ENCODE measurements at regions not wholly inside any gene's neighbourhood (a gene's known extent, or its start where the extent isn't known, plus 50 kb on each side); places are given as distances from the start of the nearest gene placed in this dataset.

GRCh38 chr1:38268226-38268625 is 221.6 kb upstream of the POU3F1 start:
- TF ChIP-seq CTCF (IDR thresholded peaks at IDR 0.05) (no peak), POLR2A (IDR thresholded peaks at IDR 0.05) (no peak)
